ENCODE measurements at regions not wholly inside any gene's neighbourhood (a gene's known extent, or its start where the extent isn't known, plus 50 kb on each side); places are given as distances from the start of the nearest gene placed in this dataset.

GRCh38 chr5:71948206-71948605 is 159.1 kb upstream of the MAP1B start:
- DNase-seq (ENCODE audit: low read depth): no peak

DNA sequence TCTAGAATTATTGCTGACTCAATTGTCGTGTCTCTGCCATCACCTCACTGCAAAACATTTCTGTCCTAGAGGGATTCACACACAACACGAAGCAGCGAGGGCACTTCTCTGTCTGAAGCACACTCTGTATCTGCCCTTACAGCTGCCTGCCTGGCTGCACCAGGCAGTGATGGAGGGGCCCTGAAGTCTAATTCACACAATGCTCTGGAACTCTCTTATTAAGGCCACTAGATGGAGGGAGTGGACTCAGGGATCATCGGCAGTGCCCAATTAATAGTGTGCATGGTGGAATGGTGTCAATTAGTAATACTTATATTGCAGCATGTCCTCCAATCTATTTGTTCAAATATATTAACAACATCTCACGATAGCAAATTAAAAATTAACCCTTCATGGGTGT is 157.5 kb upstream of the MAP1B start:
- no peak for DNase-seq (ENCODE audit: low read depth)

GRCh38 chr5:71953866-71954265 is 153.4 kb upstream of the MAP1B start:
- DNase-seq (ENCODE audit: low read depth): no peak

DNA sequence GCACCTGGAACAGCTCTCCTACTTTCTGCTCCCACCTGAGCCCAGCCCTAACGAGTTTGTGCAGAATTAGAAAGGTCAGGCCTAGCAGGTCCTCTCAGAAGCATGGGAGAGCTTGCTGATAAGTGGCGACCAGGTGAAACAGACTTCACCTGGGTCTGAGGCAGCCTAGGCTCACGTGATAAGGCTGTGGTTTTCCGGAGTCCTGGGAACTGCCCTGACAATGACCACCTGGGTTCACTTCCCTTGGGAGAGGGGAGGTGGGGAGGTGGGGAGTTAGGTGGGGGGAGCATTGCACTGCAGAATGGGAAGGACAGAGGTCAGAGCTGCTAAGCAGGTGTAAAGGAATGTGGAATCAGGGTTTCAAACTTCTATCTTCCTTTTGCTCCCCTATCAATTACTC is 152.9 kb upstream of the MAP1B start:
- no peak for DNase-seq (ENCODE audit: low read depth)

- no peak for DNase-seq (ENCODE audit: low read depth)
Measured at GRCh38 chr5:71955723-71956122, 151.6 kb upstream of the MAP1B start.

DNA sequence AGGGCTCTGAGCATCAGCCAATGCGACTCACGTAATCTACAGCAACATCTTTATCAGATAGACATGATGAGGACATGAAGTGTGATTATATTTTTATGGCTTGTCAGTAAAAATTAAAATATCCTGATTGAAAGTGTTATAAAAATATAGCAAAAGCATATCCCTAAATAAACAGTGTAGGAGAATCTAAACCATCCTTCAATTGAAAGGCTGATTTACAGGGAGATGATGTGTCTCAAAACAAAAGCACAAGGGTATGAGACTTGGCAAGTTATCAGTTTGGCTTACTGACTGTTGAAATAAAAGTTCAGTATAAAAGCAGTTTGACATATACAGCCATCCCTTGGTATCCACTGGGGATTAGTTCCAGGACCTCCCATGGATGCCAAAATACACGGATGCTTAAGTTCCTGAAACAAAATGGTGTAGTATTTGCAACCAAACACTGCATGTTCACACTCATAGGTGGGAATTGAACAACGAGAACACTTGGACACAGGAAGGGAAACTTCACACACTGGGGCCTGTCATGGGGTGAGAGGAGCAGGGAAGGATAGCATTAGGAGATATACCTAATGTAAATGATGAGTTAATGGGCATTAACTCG is 149.9 kb upstream of the MAP1B start:
- no peak for DNase-seq (ENCODE audit: low read depth)

DNA sequence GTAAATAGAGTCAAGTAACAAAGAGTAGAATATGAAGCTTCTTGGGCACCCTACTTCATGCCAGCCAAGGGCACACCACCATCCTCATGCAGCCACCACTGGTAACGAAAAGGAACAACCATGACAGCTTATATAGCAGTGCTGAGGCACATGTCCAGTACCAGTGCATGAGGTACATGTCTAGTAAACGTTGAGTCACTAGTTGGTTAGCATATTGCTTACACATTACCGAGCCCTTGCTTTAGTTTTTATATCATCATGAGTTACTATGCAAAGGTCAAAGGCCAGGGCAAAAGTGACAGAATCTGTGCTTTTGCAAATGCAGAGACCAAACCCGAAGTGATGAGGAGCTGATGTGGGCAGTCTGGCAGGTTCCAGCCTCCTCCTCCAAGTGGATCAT is 147.1 kb upstream of the MAP1B start:
- DNase-seq (ENCODE audit: low read depth): no peak

- DNase-seq (ENCODE audit: low read depth): no peak
Measured at GRCh38 chr5:71961786-71962185, 145.5 kb upstream of the MAP1B start.

GRCh38 chr5:71969460-71969859 is 137.8 kb upstream of the MAP1B start:
- DNase-seq (ENCODE audit: low read depth): no peak

GRCh38 chr5:71971862-71972261 is 135.4 kb upstream of the MAP1B start:
- DNase-seq (ENCODE audit: low read depth): no peak

DNA sequence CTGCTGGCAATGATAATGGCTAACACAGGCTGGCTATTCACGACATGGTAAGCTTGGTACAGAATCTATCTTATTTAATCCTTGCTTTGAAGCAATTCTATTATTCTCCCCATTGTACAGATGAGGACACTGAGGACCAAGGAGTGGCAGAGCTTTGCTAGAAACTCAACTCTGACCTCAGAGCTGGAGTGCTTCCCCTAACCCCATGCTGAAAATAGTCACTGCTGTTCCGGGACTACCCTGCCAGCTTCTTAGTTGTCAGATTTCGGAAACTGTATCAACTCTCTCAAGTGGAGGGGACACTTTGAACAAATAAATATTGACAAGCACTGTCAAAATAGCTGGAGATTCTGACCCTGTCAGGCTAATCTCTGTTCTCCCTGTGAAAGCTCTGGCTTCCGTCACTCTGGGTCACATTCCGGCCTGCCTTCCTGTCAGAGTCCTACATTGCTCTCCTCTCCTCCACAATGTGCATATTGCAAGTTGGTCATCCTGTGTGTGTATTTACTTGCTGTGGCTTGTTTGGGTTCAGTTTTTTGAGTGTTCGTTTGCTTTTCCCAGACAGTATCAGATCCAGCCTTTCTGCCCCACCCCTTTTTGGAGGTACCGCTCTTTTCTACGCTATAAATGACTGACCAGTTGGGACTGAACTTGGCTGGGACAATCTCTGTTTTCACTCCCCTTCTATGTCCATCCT is 134.3 kb upstream of the MAP1B start:
- DNase-seq (ENCODE audit: low read depth): no peak

GRCh38 chr5:71973563-71973962 is 133.7 kb upstream of the MAP1B start:
- DNase-seq (ENCODE audit: low read depth): no peak

- DNase-seq (ENCODE audit: low read depth): no peak
Measured at GRCh38 chr5:71974165-71974564, 133.1 kb upstream of the MAP1B start.

DNA sequence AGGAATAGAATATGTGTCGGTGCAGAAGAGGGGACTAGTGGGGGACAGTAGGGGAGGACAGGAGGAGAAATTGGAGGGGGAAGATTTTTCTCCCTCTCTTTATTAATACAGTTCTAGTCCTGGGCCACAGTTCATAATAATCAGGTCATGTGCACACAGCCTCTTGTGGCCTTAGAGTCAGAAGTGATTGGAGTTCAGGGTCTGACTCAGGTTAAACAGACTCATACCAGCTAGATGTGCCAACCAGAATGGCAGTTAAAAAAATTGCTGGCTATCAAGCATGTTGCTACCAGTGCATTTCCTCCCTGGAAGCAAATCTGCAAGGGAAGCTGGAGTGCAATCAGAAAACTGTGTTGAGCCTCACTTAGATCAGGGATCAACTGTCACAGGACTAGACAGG is 132.7 kb upstream of the MAP1B start:
- no peak for DNase-seq (ENCODE audit: low read depth)

- no peak for DNase-seq (ENCODE audit: low read depth)
Measured at GRCh38 chr5:71976449-71976848, 130.8 kb upstream of the MAP1B start.

DNA sequence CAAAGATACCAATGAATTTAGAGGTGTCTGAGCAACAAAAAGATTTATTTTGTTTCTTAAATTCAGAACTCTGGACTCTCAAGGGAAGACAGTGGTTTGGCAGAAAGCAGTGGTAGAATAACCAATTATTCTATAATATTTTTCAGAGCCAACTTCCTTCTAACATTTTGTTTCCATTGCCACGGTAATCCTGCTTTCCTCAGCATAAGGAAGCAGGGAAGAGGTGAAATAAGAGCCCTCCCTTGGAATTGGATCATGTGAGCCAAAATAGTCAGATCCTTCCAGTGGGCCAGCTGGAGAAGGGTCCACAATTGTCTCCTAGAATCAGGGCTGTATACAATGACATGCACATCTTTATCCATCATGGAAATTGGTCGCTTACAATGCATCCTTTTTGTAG is 130.0 kb upstream of the MAP1B start:
- no peak for DNase-seq (ENCODE audit: low read depth)

GRCh38 chr5:71978216-71978615 is 129.1 kb upstream of the MAP1B start:
- no peak for DNase-seq (ENCODE audit: low read depth)

DNA sequence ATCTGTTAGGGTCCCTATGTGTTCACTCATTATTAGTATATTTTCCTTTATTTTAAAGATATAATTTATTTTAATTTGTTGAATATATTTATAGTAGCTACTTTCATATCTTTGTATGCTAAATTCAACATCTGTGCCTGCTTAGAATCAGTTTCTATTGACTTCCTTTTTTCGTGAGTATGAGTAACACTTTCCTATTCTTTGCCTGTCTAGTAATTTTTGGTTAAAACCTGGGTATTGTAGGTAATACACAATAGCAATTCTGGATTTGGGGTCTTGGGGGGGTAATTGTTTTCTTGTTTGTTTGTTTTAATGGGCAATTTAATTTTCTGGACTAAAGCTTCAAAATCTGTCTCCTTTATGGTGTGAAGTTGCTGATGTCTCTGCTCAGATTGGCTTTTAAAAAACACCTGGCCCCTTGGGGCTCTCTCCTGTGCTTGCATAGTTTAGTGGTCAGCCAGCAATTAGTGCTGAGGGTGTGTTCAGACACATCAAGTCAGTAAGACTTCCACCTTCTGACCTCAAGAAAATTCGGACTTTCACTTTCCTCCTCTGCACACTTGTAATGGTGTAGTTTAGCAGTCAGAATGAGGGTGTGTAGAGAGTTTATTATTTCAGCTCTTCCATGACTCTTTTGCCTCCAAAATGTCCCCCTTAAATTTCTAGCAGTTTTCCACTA is 124.4 kb upstream of the MAP1B start:
- DNase-seq (ENCODE audit: low read depth): no peak

GRCh38 chr5:71986101-71986500 is 121.2 kb upstream of the MAP1B start:
- no peak for DNase-seq (ENCODE audit: low read depth)

DNA sequence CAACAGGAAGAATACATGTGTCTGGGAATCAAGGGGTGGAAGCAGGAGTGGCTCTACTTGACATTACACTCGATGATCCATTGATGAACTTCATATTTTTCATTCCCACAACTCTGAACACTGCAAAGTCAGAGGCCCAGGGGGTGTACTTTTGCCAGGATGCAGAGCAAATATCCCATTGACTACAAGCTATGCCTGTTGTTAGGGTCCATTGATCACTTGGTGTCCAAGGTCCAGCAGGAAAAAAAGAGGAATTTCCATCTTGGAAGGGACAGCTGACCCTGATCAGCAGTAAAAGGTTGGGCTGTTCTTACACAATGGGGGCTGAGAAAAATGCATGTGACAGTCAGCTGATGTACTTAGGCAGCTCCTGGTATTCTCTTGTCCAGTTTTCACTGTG is 118.5 kb upstream of the MAP1B start:
- no peak for DNase-seq (ENCODE audit: low read depth)

- DNase-seq (ENCODE audit: low read depth): no peak
Measured at GRCh38 chr5:71993600-71993999, 113.7 kb upstream of the MAP1B start.

GRCh38 chr5:71996789-71997188 is 110.5 kb upstream of the MAP1B start:
- DNase-seq (ENCODE audit: low read depth): no peak

- DNase-seq (ENCODE audit: low read depth): no peak
Measured at GRCh38 chr5:71998746-71999145, 108.5 kb upstream of the MAP1B start.

DNA sequence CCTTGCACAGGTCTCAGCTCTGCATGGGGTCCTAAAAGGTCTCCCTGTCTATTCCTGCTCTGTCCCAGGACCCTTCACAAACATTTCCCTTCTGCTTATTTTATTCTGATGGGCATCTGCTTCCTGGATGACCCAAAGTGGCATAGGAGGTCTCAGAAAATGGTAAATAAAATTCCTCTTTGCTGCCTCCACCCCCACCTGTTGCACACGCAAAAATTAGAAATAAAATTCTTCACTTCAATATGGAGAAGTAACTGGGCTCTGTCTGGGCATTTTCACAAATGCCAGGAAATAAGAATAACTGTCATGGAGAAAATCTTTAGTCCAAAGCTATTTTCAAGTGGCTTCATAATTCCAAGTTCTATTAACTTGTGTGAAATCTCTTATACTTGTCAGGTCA is 106.6 kb upstream of the MAP1B start:
- no peak for DNase-seq (ENCODE audit: low read depth)
